A673 (cell line): ENCODE measurements at regions not wholly inside any gene's neighbourhood (a gene's known extent, or its start where the extent isn't known, plus 50 kb on each side); places are given as distances from the start of the nearest gene placed in this dataset.

Experiments
- BruUV-seq: library from RNA; stranded (reverse); fragments of 400-500 nt; replicated peaks from 2 replicates; lab custom pipeline; 2021; lab: Mats Ljungman, UMichigan
- CTCF ChIA-PET: fragments of 300-600 bp; sonication (Branson Sonifier 250); formaldehyde crosslinking; loops from one replicate; lab custom pipeline; 2022; ENCODE audit warnings: antibody characterized with exemption; lab: Charles Lee
- POLR2A ChIA-PET: fragments of 300-600 bp; sonication (Branson Sonifier 250); formaldehyde crosslinking; loops from one replicate; lab custom pipeline; 2022; ENCODE audit warnings: antibody characterized with exemption; ENCODE audit not compliant: low non-redundant PET; lab: Charles Lee
- DNase-seq: peaks from one replicate; pipeline ENCODE4 v3.0.0-alpha.2; 2015; ENCODE audit warnings: low spot score
- H3K27ac ChIP-seq: fragments of 200-600 bp; sonication (generic); 2 replicates; pipeline ENCODE4 v1.5.1; 2016; ENCODE audit warnings: mixed run types, low read depth, mild to moderate bottlenecking, mixed read lengths, antibody characterized with exemption, low read length; ENCODE audit not compliant: poor library complexity, severe bottlenecking
- H3K27me3 ChIP-seq: fragments of 200-600 bp; sonication (generic); replicated peaks from 2 replicates; pipeline ENCODE4 v1.6.1; 2017; ENCODE audit warnings: mixed run types, low read depth, mild to moderate bottlenecking, mixed read lengths, antibody characterized with exemption, low read length; ENCODE audit not compliant: insufficient read depth, poor library complexity
- H3K36me3 ChIP-seq: fragments of 200-600 bp; sonication (generic); 2 replicates; pipeline ENCODE4 v1.6.1; 2016; ENCODE audit warnings: mixed run types, mild to moderate bottlenecking, mixed read lengths, antibody characterized with exemption, low read length; ENCODE audit not compliant: insufficient read depth, poor library complexity, severe bottlenecking
- H3K4me1 ChIP-seq: fragments of 200-600 bp; sonication (generic); 2 replicates; pipeline ENCODE4 v1.6.1; 2017; ENCODE audit warnings: mixed run types, mild to moderate bottlenecking, mixed read lengths, antibody characterized with exemption, low read length; ENCODE audit not compliant: insufficient read depth, poor library complexity, severe bottlenecking
- H3K4me3 ChIP-seq: fragments of 200-600 bp; sonication (generic); 2 replicates; pipeline ENCODE4 v1.5.1; 2016; ENCODE audit warnings: low read depth, mixed run types, mild to moderate bottlenecking, mixed read lengths, low read length; ENCODE audit not compliant: poor library complexity, severe bottlenecking
- H3K9me3 ChIP-seq: fragments of 200-600 bp; sonication (generic); 2 replicates; pipeline ENCODE4 v1.6.1; 2016; ENCODE audit warnings: mixed run types, low read depth, mild to moderate bottlenecking, mixed read lengths, antibody characterized with exemption, low read length; ENCODE audit not compliant: poor library complexity, severe bottlenecking
- EZH2 ChIP-seq: fragments of 200-600 bp; sonication (generic); IDR thresholded peaks from 2 replicates; pipeline ENCODE4 v1.6.1; 2017; ENCODE audit warnings: borderline replicate concordance, low read depth, mild to moderate bottlenecking, mixed read lengths, antibody characterized with exemption, low read length; ENCODE audit not compliant: poor library complexity, severe bottlenecking
- intact Hi-C: fragments of 100-400 bp; cut with micrococcal nuclease; formaldehyde crosslinking; loops from one replicate; pipeline ENCODE4 v1.10.0; 2022; ENCODE audit not compliant: unreplicated experiment
- TF ChIP-seq, protein P1 (sequence below): fragments of 300-800, 200-600 bp; sonication (generic); conservative IDR thresholded peaks from 2 replicates; pipeline ENCODE4 v1.5.1; 2017; ENCODE audit warnings: low read depth, mild to moderate bottlenecking, antibody characterized with exemption, low read length, moderate library complexity, mixed read lengths

DNA sequence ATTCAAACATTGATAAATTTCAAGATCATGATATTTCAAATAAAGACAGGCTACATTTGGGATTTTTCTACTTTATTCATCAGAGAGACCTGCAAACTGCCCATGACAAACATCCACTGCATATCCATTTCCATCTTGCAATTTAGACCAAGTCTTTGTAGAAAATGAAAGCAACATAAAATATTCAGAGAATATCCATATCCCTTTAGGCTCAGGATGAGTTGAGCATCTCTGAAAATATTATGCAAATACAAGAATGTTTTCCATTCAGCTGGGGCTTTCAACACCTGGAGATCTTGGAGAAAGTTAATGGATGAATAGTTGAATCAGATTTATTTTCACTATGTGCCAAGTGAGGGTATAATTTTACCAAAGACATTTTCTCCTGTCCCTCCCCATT lies 103.4 kb downstream of the TUSC7 start:
- ChIA-PET POLR2A (no interaction called here), CTCF (no interaction called here)
- Histone ChIP-seq H3K27me3 (no peaks in the 10 kb centered on the region), H3K27ac (no peak overlapping the region), H3K36me3 (no peaks in the 10 kb centered on the region), H3K4me3 (no peak overlapping the region), H3K9me3 (no peaks in the 10 kb centered on the region), H3K4me1 (peaks cover 10% of the 10 kb centered on the region)
- no TSS peak for BruUV-seq
- TF ChIP-seq, protein P1, sequence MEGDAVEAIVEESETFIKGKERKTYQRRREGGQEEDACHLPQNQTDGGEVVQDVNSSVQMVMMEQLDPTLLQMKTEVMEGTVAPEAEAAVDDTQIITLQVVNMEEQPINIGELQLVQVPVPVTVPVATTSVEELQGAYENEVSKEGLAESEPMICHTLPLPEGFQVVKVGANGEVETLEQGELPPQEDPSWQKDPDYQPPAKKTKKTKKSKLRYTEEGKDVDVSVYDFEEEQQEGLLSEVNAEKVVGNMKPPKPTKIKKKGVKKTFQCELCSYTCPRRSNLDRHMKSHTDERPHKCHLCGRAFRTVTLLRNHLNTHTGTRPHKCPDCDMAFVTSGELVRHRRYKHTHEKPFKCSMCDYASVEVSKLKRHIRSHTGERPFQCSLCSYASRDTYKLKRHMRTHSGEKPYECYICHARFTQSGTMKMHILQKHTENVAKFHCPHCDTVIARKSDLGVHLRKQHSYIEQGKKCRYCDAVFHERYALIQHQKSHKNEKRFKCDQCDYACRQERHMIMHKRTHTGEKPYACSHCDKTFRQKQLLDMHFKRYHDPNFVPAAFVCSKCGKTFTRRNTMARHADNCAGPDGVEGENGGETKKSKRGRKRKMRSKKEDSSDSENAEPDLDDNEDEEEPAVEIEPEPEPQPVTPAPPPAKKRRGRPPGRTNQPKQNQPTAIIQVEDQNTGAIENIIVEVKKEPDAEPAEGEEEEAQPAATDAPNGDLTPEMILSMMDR, result no peak
- TF ChIP-seq EZH2, result no peak
- intact Hi-C loops, result no loop called here
- DNase-seq, result no peak

DNA sequence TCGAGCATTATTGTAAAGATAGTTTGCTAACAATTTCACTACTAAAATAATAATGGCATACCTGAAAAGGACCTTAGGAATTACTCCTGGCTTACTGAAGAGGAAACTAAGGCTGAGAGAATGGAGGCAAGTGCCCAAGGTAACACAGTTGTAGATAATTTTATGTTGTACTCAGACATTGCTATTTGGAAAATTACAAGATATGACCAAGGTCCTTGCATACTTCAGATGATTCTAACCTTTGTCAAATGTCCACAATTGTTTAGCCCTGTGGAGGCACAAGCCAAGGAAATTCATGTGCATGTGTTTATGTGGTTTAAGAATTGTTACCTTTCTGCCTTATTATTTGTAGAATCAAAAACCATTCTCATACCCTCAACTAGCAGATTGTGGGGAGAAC lies 105.7 kb downstream of the TUSC7 start:
- Histone ChIP-seq H3K27ac (no peak overlapping the region), H3K9me3 (no peaks in the 10 kb centered on the region), H3K27me3 (no peaks in the 10 kb centered on the region), H3K4me3 (no peak overlapping the region), H3K4me1 (peaks cover 10% of the 10 kb centered on the region), H3K36me3 (no peaks in the 10 kb centered on the region)
- intact Hi-C loops, result no loop called here
- ChIA-PET POLR2A (no interaction called here), CTCF (no interaction called here)
- TF ChIP-seq EZH2, result no peak
- TF ChIP-seq, protein P1, result no peak
- no peak for DNase-seq
- no TSS peak for BruUV-seq

DNA sequence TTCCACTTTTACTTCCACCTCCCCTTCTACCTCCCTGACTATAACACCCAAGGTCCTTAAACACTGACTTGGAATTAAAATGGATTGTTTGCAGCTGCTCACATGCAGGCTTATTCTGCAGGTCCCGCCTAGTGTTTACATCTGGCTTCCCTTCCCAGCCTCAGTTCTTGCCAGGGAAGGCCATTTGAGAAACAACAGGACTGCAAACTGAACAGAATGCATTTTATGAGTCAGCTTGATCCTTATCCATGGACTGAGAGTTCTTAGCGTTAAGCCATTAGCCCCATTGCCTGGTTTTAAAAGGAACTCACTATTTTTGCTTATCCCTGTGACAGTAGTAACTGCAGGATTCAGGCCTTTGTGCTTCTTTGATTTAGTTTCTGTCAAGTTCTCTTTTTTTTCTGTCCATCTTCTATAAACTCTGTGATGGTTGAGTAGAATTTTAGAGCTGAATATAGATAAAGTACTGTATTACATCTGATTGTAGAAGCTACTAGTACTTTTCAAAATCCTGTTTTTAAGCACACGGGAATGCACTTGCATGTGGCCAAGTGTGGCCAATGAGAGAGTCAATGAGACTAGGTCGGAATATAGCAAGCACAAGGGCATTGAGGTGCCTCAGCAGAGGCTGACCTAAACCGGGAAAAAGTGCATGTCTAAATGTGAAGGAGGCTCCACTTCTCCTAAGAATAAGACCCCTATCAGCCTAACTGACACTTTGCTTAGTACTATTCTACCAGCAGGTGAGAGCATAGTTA lies 106.4 kb downstream of the TUSC7 start:
- POLR2A ChIA-PET, result no interaction called here
- Histone ChIP-seq H3K27me3 (no peaks in the 10 kb centered on the region), H3K36me3 (no peaks in the 10 kb centered on the region), H3K4me1 (peaks cover 10% of the 10 kb centered on the region), H3K4me3 (no peak overlapping the region), H3K9me3 (no peaks in the 10 kb centered on the region), H3K27ac (no peak overlapping the region)
- intact Hi-C loops, result no loop called here
- CTCF ChIA-PET, result no interaction called here
- TF ChIP-seq, protein P1, result no peak
- no peak for TF ChIP-seq EZH2
- no TSS peak for BruUV-seq
- no peak for DNase-seq
